ENCODE measurements at regions not wholly inside any gene's neighbourhood (a gene's known extent, or its start where the extent isn't known, plus 50 kb on each side); places are given as distances from the start of the nearest gene placed in this dataset.

- Histone ChIP-seq H3K4me1 (no peaks in the 10 kb centered on the region), H3K79me2 (ENCODE audit: low read depth) (no peaks in the 10 kb centered on the region), H3K27ac (no peak overlapping the region), H3F3A (ENCODE audit: low read depth) (no peaks in the 10 kb centered on the region), H3K4me2 (no peak overlapping the region), H3K9ac (no peak overlapping the region), H3K27me3 (no peaks in the 10 kb centered on the region), H2AFZ (replicated peaks) (peak overlapping the region; percentile 76), H3K4me3 (no peak overlapping the region), H4K20me1 (ENCODE audit: low read depth) (no peaks in the 10 kb centered on the region), H3K36me3 (no peaks in the 10 kb centered on the region), H3K9me3 (ENCODE audit: low read depth) (no peaks in the 10 kb centered on the region)
- Mint-ChIP-seq H3K27me3 (ENCODE audit: insufficient read depth, low read depth) (peaks cover 5% of the 10 kb centered on the region), H3K27ac (peak overlapping the region; percentile 6), H3K36me3 (no peaks in the 10 kb centered on the region), H3K9me3 (no peaks in the 10 kb centered on the region), H3K4me3 (no peak overlapping the region), H3K4me1 (peaks cover 7% of the 10 kb centered on the region)
- DNase-seq (ENCODE audit: low spot score) = no peak
- TF ChIP-seq EZH2phosphoT487 (IDR thresholded peaks at IDR 0.05) (no peak), CTCF (IDR thresholded peaks at IDR 0.05) (no peak), EZH2 (IDR thresholded peaks at IDR 0.05) (no peak)
These were observed 135.9 kb upstream of the SERPINE2 start for GRCh38 chr2:224174990-224175389.

GRCh38 chr2:224174521-224174920 is 135.4 kb upstream of the SERPINE2 start:
- peaks cover 7% of the 10 kb centered on the region for H3K4me1 Mint-ChIP-seq
- H3K9me3 Mint-ChIP-seq = no peaks in the 10 kb centered on the region
- Histone ChIP-seq H3K27ac (no peak overlapping the region), H3K4me1 (no peaks in the 10 kb centered on the region), H3K9ac (no peak overlapping the region), H3K36me3 (no peaks in the 10 kb centered on the region), H3K27me3 (no peaks in the 10 kb centered on the region), H3K4me2 (no peak overlapping the region), H3K4me3 (no peak overlapping the region), H4K20me1 (ENCODE audit: low read depth) (no peaks in the 10 kb centered on the region), H3K9me3 (ENCODE audit: low read depth) (no peaks in the 10 kb centered on the region), H2AFZ (replicated peaks) (no peak overlapping the region), H3F3A (ENCODE audit: low read depth) (no peaks in the 10 kb centered on the region), H3K79me2 (ENCODE audit: low read depth) (no peaks in the 10 kb centered on the region)
- peaks cover 5% of the 10 kb centered on the region for H3K27me3 Mint-ChIP-seq (ENCODE audit: insufficient read depth, low read depth)
- H3K27ac Mint-ChIP-seq = no peak overlapping the region
- H3K4me3 Mint-ChIP-seq = no peak overlapping the region
- H3K36me3 Mint-ChIP-seq = no peaks in the 10 kb centered on the region
- no peak for TF ChIP-seq CTCF (IDR thresholded peaks at IDR 0.05)
- no peak for TF ChIP-seq EZH2phosphoT487 (IDR thresholded peaks at IDR 0.05)
- TF ChIP-seq EZH2 (IDR thresholded peaks at IDR 0.05) = no peak
- DNase-seq (ENCODE audit: low spot score) = no peak

GRCh38 chr2:224173933-224174332 is 134.8 kb upstream of the SERPINE2 start:
- no peaks in the 10 kb centered on the region for H3F3A ChIP-seq (ENCODE audit: low read depth)
- peak; percentile 37 for DNase-seq (ENCODE audit: low spot score)
- Mint-ChIP-seq H3K9me3 (no peaks in the 10 kb centered on the region), H3K4me1 (peaks cover 7% of the 10 kb centered on the region), H3K4me3 (no peak overlapping the region), H3K27me3 (ENCODE audit: insufficient read depth, low read depth) (peaks cover 5% of the 10 kb centered on the region), H3K36me3 (no peaks in the 10 kb centered on the region), H3K27ac (no peak overlapping the region)
- TF ChIP-seq EZH2phosphoT487 (IDR thresholded peaks at IDR 0.05) (no peak), EZH2 (IDR thresholded peaks at IDR 0.05) (no peak), CTCF (IDR thresholded peaks at IDR 0.05) (no peak)
- no peak overlapping the region for H3K9ac ChIP-seq
- no peaks in the 10 kb centered on the region for H3K27me3 ChIP-seq
- H3K79me2 ChIP-seq (ENCODE audit: low read depth) = no peaks in the 10 kb centered on the region
- no peaks in the 10 kb centered on the region for H3K9me3 ChIP-seq (ENCODE audit: low read depth)
- no peaks in the 10 kb centered on the region for H3K36me3 ChIP-seq
- H3K27ac ChIP-seq = no peak overlapping the region
- H2AFZ ChIP-seq (replicated peaks) = no peak overlapping the region
- H3K4me3 ChIP-seq = no peak overlapping the region
- no peaks in the 10 kb centered on the region for H4K20me1 ChIP-seq (ENCODE audit: low read depth)
- no peaks in the 10 kb centered on the region for H3K4me1 ChIP-seq
- no peak overlapping the region for H3K4me2 ChIP-seq
